Suprapubic skin (tissue), 4 donors: ENCODE measurements at regions not wholly inside any gene's neighbourhood (a gene's known extent, or its start where the extent isn't known, plus 50 kb on each side); places are given as distances from the start of the nearest gene placed in this dataset.

Source experiments
- DNase-seq, 2 donors: peaks; one replicate each; pipeline ENCODE4 v3.0.0-alpha.2; 2019; ENCODE audit warnings: low spot score in 2 of 2
- H3K27ac ChIP-seq: fragments of 200-600 bp; sonication (generic); one replicate; pipeline ENCODE4 v1.5.1; 2019
- H3K27me3 ChIP-seq: fragments of 200-600 bp; sonication (generic); one replicate; pipeline ENCODE4 v1.5.1; 2019
- H3K36me3 ChIP-seq: fragments of 200-600 bp; sonication (generic); one replicate; pipeline ENCODE4 v1.5.1; 2019
- H3K4me1 ChIP-seq: fragments of 200-600 bp; sonication (generic); one replicate; pipeline ENCODE4 v1.5.1; 2019
- H3K4me3 ChIP-seq: fragments of 200-600 bp; sonication (generic); one replicate; pipeline ENCODE4 v1.5.1; 2019; ENCODE audit warnings: mild to moderate bottlenecking
- H3K9me3 ChIP-seq: fragments of 200-600 bp; sonication (generic); one replicate; pipeline ENCODE4 v1.5.1; 2019
- CTCF ChIP-seq, 2 donors: fragments of 200-600 bp in 1 of 2; fragments of 450-650 bp in 1 of 2; sonication (generic) in 1 of 2; IDR thresholded peaks; one replicate each; pipeline ENCODE4 v1.5.1; 2016 to 2019; ENCODE audit warnings: antibody characterized with exemption in 2 of 2, mild to moderate bottlenecking in 1 of 2, moderate library complexity in 1 of 2
- EP300 ChIP-seq: sonication (generic); formaldehyde crosslinking; IDR thresholded peaks from one replicate; pipeline ENCODE4 v1.6.1; 2017; ENCODE audit warnings: antibody characterized with exemption
- POLR2A ChIP-seq, 2 donors: fragments of 450-650 bp; IDR thresholded peaks; one replicate each; pipeline ENCODE4 v1.6.1; 2017; ENCODE audit warnings: antibody characterized with exemption in 2 of 2, mild to moderate bottlenecking in 2 of 2, moderate library complexity in 2 of 2
- POLR2AphosphoS5 ChIP-seq, 3 donors: sonication (generic); formaldehyde crosslinking; IDR thresholded peaks; one replicate each; pipeline ENCODE4 v1.6.1; 2017; ENCODE audit warnings: antibody characterized with exemption in 3 of 3
- WGBS: methylation state at CpG from one replicate; pipeline ENCODE4 v1.1.5; 2018; 5-methylcytosine and 5-hydroxymethylcytosine counted together

GRCh38 chr2:196329959-196330358, 158.6 kb upstream of the STK17B start:
- 90% methylated on average over 2 of the region's 2 CpGs for WGBS
- H3K9me3 ChIP-seq: no peaks in the 10 kb centered on the region
- H3K27me3 ChIP-seq: no peaks in the 10 kb centered on the region
- H3K4me1 ChIP-seq: peaks cover 7% of the 10 kb centered on the region
- TF ChIP-seq POLR2A (IDR thresholded peaks at IDR 0.05) (no peak), EP300 (no peak), CTCF (IDR thresholded peaks at IDR 0.05) (no peak), POLR2AphosphoS5 (IDR thresholded peaks at IDR 0.05) (no peak)
- no peak for DNase-seq
- no peak overlapping the region for H3K27ac ChIP-seq
- no peak overlapping the region for H3K4me3 ChIP-seq
- no peaks in the 10 kb centered on the region for H3K36me3 ChIP-seq

- WGBS: 93% methylated on average over 4 of the region's 4 CpGs
- Histone ChIP-seq H3K9me3 (no peaks in the 10 kb centered on the region), H3K27ac (no peak overlapping the region), H3K4me3 (no peak overlapping the region), H3K27me3 (no peaks in the 10 kb centered on the region), H3K4me1 (peaks cover 7% of the 10 kb centered on the region), H3K36me3 (no peaks in the 10 kb centered on the region)
- no peak for DNase-seq
- TF ChIP-seq EP300 (no peak), POLR2A (IDR thresholded peaks at IDR 0.05) (no peak), POLR2AphosphoS5 (IDR thresholded peaks at IDR 0.05) (no peak), CTCF (IDR thresholded peaks at IDR 0.05) (no peak)
Measured at GRCh38 chr2:196330645-196331044, 159.3 kb upstream of the STK17B start.

DNA sequence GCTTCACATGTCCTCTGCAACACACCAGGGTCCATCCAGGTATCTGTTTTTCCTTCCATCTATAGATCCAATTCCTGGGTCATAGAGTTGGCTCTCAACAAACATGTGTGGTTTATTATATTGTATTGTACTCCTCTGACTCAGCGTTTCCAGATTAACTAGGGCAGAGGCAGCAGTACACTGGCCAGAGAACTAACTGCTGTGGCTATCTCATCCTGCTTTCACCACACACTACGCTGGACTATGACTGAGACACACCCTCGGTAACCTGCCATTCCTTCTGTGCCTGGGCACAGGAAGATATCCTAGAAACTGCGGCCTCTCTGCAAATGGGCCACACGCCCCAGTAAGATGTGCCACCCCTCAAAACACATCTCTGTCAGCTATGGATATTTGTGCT, 159.8 kb upstream of the STK17B start:
- Histone ChIP-seq H3K9me3 (no peaks in the 10 kb centered on the region), H3K36me3 (no peaks in the 10 kb centered on the region), H3K4me1 (peaks cover 7% of the 10 kb centered on the region), H3K27me3 (no peaks in the 10 kb centered on the region), H3K27ac (no peak overlapping the region), H3K4me3 (no peak overlapping the region)
- WGBS: 59% methylated on average over 5 of the region's 5 CpGs
- TF ChIP-seq EP300 (no peak), POLR2AphosphoS5 (IDR thresholded peaks at IDR 0.05) (no peak), CTCF (IDR thresholded peaks at IDR 0.05) (no peak), POLR2A (IDR thresholded peaks at IDR 0.05) (no peak)
- DNase-seq: no peak

DNA sequence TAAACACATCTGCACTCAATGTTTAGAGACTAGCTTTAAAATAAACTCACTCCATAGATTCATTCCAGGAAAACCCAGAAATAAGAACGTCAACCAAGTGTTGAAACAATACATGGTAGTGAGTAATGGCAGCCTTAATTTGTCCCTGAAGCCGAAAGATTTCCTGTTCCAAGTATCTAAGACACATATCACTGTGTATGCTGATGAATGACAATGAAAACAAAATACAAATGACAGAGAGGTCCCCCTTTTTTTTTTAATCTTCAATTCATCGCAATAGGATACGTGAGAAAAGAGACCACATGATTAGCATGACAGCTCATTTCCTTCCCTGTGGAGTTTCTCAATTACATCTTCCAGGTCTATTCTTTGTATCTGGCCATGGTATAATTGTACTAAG, 160.5 kb upstream of the STK17B start:
- TF ChIP-seq EP300: no peak
- TF ChIP-seq CTCF (IDR thresholded peaks at IDR 0.05): no peak
- Histone ChIP-seq H3K36me3 (no peaks in the 10 kb centered on the region), H3K27ac (peak overlapping the region; percentile 57), H3K4me3 (no peak overlapping the region), H3K4me1 (peaks cover 7% of the 10 kb centered on the region), H3K27me3 (no peaks in the 10 kb centered on the region), H3K9me3 (no peaks in the 10 kb centered on the region)
- DNase-seq: no peak
- WGBS: 24% methylated on average over 4 of the region's 4 CpGs

- peaks cover 7% of the 10 kb centered on the region for H3K4me1 ChIP-seq
- no peak overlapping the region for H3K4me3 ChIP-seq
- H3K36me3 ChIP-seq: no peaks in the 10 kb centered on the region
- no peak for DNase-seq
- no peaks in the 10 kb centered on the region for H3K27me3 ChIP-seq
- no peak overlapping the region for H3K27ac ChIP-seq
- no peak for TF ChIP-seq POLR2A (IDR thresholded peaks at IDR 0.05)
- TF ChIP-seq EP300: no peak
- no peak for TF ChIP-seq POLR2AphosphoS5 (IDR thresholded peaks at IDR 0.05)
- no peak for TF ChIP-seq CTCF (IDR thresholded peaks at IDR 0.05)
- no peaks in the 10 kb centered on the region for H3K9me3 ChIP-seq
Measured at GRCh38 chr2:196333397-196333796, 162.0 kb upstream of the STK17B start.
